Duodenal mucosa (tissue), 2 donors: ENCODE measurements at regions not wholly inside any gene's neighbourhood (a gene's known extent, or its start where the extent isn't known, plus 50 kb on each side); places are given as distances from the start of the nearest gene placed in this dataset.

Experiments used
- H3K27ac ChIP-seq: one replicate; pipeline ENCODE4 v1.7.0; 2013; ENCODE audit warnings: low read depth, low read length
- H3K27me3 ChIP-seq, 2 donors: one replicate each; pipeline ENCODE4 v1.7.0; 2013; ENCODE audit warnings: low read length in 2 of 2, control low read depth in 1 of 2; ENCODE audit not compliant: insufficient read depth in 2 of 2, control insufficient read depth in 1 of 2
- H3K36me3 ChIP-seq, 2 donors: one replicate each; pipeline ENCODE4 v1.7.0; 2013; ENCODE audit warnings: low read length in 2 of 2, control low read depth in 1 of 2; ENCODE audit not compliant: insufficient read depth in 2 of 2, control insufficient read depth in 1 of 2
- H3K4me1 ChIP-seq, 2 donors: one replicate each; pipeline ENCODE4 v1.7.0; 2013; ENCODE audit warnings: low read length in 2 of 2, control low read depth in 1 of 2; ENCODE audit not compliant: insufficient read depth in 2 of 2, control insufficient read depth in 1 of 2
- H3K4me3 ChIP-seq, 2 donors: one replicate each; pipeline ENCODE4 v1.7.0; 2013; ENCODE audit warnings: low read length in 2 of 2, low read depth in 1 of 2
- H3K9ac ChIP-seq, 2 donors: one replicate each; pipeline ENCODE4 v1.7.0; 2013; ENCODE audit warnings: low read length in 2 of 2, low read depth in 1 of 2
- H3K9me3 ChIP-seq, 2 donors: one replicate each; pipeline ENCODE4 v1.7.0; 2013; ENCODE audit warnings: low read length in 2 of 2, control low read depth in 1 of 2; ENCODE audit not compliant: control insufficient read depth in 1 of 2

DNA sequence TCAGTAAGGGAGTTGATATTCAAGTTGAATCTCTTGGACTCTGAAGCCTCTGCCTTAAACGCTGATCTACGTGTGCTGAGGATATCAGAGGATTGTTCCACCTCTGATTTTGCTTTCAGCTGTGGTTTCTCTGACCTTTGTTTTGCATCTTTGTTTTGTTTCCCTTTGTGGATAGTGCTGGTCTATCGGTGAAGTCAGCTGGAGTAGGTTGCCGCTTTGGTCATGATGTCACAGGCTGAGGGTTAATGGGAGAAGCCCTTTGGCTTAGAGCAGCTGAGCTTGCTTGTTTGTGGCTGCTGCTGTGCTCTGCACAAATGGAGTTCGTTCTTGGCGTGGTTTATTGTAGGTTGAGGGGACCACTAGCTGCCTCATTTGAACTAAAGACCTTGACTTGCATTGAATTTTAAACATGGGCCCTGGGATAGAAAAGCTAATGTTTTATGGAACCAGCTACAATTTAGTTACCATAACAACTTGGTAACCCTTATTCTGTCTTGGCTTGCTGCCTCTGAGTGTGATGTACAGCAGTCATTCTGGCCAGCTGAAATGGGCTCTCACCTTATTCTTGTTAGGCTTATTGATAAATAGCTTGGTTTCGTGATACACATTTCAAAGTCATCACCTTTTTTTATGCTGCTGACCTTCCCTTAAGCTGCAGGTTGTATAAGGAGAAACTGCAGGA, 284.5 kb upstream of the E2F7 start:
- Histone ChIP-seq H3K27me3 (no peaks in the 10 kb centered on the region), H3K4me1 (no peaks in the 10 kb centered on the region), H3K9ac (no peak overlapping the region), H3K27ac (no peak overlapping the region), H3K36me3 (no peaks in the 10 kb centered on the region), H3K9me3 (no peaks in the 10 kb centered on the region), H3K4me3 (no peak overlapping the region)

- Histone ChIP-seq H3K27ac (no peak overlapping the region), H3K36me3 (no peaks in the 10 kb centered on the region), H3K27me3 (no peaks in the 10 kb centered on the region), H3K9ac (no peak overlapping the region), H3K9me3 (no peaks in the 10 kb centered on the region), H3K4me1 (no peaks in the 10 kb centered on the region), H3K4me3 (no peak overlapping the region)
These were observed 281.6 kb upstream of the E2F7 start for GRCh38 chr12:77347017-77347416.

- no peaks in the 10 kb centered on the region for H3K36me3 ChIP-seq
- H3K27ac ChIP-seq, result no peak overlapping the region
- no peaks in the 10 kb centered on the region for H3K4me1 ChIP-seq
- H3K27me3 ChIP-seq, result no peaks in the 10 kb centered on the region
- no peak overlapping the region for H3K4me3 ChIP-seq
- no peak overlapping the region for H3K9ac ChIP-seq
- H3K9me3 ChIP-seq, result no peaks in the 10 kb centered on the region
These were observed 280.0 kb upstream of the E2F7 start for GRCh38 chr12:77345336-77345735.

DNA sequence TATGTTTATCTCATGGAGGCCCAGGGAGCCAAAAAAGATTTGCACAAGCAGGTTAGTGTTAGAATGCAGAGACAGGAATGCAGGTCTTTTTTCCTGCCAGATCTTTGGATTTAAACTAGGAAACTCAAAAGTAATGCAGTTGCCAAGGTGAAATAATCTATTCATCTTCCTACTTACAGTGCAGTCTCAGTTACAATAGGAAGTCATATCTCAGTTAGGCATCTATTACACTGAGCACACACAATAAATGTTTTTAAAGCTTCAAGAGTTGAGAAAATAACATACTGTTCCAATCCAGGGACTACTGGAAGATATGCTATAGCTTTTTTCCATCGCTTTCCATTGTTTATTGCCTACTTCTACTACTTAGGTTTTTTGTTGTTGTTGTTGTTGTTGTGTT, 279.3 kb upstream of the E2F7 start:
- Histone ChIP-seq H3K27ac (no peak overlapping the region), H3K36me3 (no peaks in the 10 kb centered on the region), H3K9me3 (no peaks in the 10 kb centered on the region), H3K27me3 (no peaks in the 10 kb centered on the region), H3K9ac (no peak overlapping the region), H3K4me1 (no peaks in the 10 kb centered on the region), H3K4me3 (no peak overlapping the region)

DNA sequence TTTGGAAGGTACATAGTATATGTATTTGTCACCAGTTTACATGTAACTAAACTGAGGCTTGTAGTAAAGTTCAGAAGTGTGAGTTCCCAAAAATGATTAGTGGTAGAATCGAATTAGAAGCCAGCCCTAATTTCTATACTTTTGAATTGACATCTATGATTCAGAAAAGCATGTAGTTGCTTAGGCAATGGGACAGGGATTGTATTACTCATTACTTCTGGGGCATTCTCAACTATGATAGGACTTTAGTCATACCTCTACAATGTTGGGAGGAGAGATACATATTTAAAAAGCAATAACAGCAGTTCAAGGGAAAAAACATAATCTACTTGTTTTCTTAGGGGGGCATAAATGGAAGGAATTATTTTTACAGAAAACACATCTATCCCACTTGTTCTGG, 277.9 kb upstream of the E2F7 start:
- no peaks in the 10 kb centered on the region for H3K36me3 ChIP-seq
- H3K27me3 ChIP-seq, result no peaks in the 10 kb centered on the region
- H3K9ac ChIP-seq, result no peak overlapping the region
- no peak overlapping the region for H3K27ac ChIP-seq
- no peak overlapping the region for H3K4me3 ChIP-seq
- H3K4me1 ChIP-seq, result no peaks in the 10 kb centered on the region
- H3K9me3 ChIP-seq, result no peaks in the 10 kb centered on the region

- H3K27ac ChIP-seq, result no peak overlapping the region
These were observed 276.9 kb upstream of the E2F7 start for GRCh38 chr12:77342253-77342652.

DNA sequence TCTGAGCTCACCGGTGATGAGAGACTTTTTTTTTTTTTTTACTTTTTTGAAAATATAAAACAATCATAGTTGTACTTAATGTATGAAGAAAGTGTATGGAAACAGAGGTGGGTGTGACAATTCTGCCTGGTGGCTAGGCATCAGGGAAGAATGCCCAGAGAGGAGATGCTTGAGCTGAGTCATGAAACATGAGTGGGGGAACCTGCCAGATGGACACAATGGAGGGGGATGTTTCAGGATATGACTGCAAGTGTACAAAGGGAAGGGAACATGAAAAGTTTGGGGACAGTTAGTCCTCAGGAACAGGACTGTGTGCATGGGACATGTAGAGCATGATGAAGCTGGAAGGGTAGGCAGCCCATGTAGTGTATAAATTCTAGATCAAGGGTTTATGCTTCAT, 274.2 kb upstream of the E2F7 start:
- Histone ChIP-seq H3K4me3 (no peak overlapping the region), H3K36me3 (no peaks in the 10 kb centered on the region), H3K9me3 (no peaks in the 10 kb centered on the region), H3K27ac (no peak overlapping the region), H3K9ac (no peak overlapping the region), H3K27me3 (no peaks in the 10 kb centered on the region), H3K4me1 (no peaks in the 10 kb centered on the region)

More at GRCh38 chr12:77342253-77342652, 276.9 kb upstream of the E2F7 start:
- no peaks in the 10 kb centered on the region for H3K9me3 ChIP-seq
- H3K9ac ChIP-seq, result no peak overlapping the region
- no peaks in the 10 kb centered on the region for H3K36me3 ChIP-seq
- no peaks in the 10 kb centered on the region for H3K27me3 ChIP-seq
- H3K4me1 ChIP-seq, result no peaks in the 10 kb centered on the region
- H3K4me3 ChIP-seq, result no peak overlapping the region

- Histone ChIP-seq H3K9ac (no peak overlapping the region), H3K9me3 (no peaks in the 10 kb centered on the region), H3K36me3 (no peaks in the 10 kb centered on the region), H3K4me3 (no peak overlapping the region), H3K4me1 (no peaks in the 10 kb centered on the region), H3K27me3 (no peaks in the 10 kb centered on the region), H3K27ac (no peak overlapping the region)
These were observed 272.0 kb upstream of the E2F7 start for GRCh38 chr12:77337362-77337761.

DNA sequence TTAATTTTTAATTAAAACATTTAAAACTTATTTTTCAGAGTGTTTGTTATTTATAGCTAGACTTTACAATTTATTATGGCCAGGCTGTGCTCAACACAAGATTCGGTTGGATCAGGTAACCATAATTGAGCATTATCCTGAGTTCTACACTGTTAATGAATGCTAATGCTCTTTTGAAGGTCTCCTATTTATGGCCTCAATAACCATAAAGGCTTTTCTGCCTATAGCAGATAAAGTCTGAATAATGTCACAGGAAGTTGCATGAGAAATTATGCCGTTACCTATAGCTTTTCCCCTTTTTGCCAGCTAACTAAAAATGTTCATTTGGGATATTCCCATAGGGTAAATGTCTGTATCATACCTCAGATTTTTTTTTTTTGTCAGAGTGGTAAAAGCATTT, 269.4 kb upstream of the E2F7 start:
- Histone ChIP-seq H3K9ac (no peak overlapping the region), H3K27me3 (no peaks in the 10 kb centered on the region), H3K4me3 (no peak overlapping the region), H3K36me3 (no peaks in the 10 kb centered on the region), H3K27ac (no peak overlapping the region), H3K4me1 (no peaks in the 10 kb centered on the region), H3K9me3 (no peaks in the 10 kb centered on the region)

- H3K4me3 ChIP-seq, result no peak overlapping the region
- no peaks in the 10 kb centered on the region for H3K36me3 ChIP-seq
- H3K9ac ChIP-seq, result no peak overlapping the region
- H3K9me3 ChIP-seq, result no peaks in the 10 kb centered on the region
- H3K4me1 ChIP-seq, result peaks cover 0 to 6% of the 10 kb centered on the region in 2 donors
- peaks cover 16 to 20% of the 10 kb centered on the region in 2 donors for H3K27me3 ChIP-seq
- H3K27ac ChIP-seq, result no peak overlapping the region
These were observed 263.0 kb upstream of the E2F7 start for GRCh38 chr12:77328326-77328725.
